K562 (cell line): ENCODE measurements at regions not wholly inside any gene's neighbourhood (a gene's known extent, or its start where the extent isn't known, plus 50 kb on each side); places are given as distances from the start of the nearest gene placed in this dataset.

Experiments
- ATAC-seq: fragments of 200-7000 bp; cut with Tn5 transposase; 3 replicates; pipeline ENCODE4 v1.9.1; 2020; ENCODE audit warnings: moderate library complexity
- BruUV-seq: library from RNA; stranded (reverse); fragments of 400-500 nt; replicated peaks from 2 replicates; lab custom pipeline; 2021; lab: Mats Ljungman, UMichigan
- CTCF ChIA-PET: fragments of 300-600 bp; formaldehyde crosslinking; extraction: SDS; loops from one replicate; lab custom pipeline; 2021; ENCODE audit warnings: low intra/inter-chr PET ratio; lab: Yijun Ruan, JAX
- POLR2A ChIA-PET: fragments of 300-600, 350-650 bp; sonication (Branson Sonifier 250); formaldehyde crosslinking; extraction: SDS; loops from one replicate; lab custom pipeline; 2021; ENCODE audit warnings: antibody characterized with exemption, inconsistent platforms; lab: Yijun Ruan, JAX
- DNase-seq, 4 experiments: peaks; one replicate each; pipeline versions ENCODE4 v3.0.0 to v3.0.0-alpha.2; 2011 to 2018; ENCODE audit warnings: low spot score in 3 of 4, mixed read lengths in 3 of 4; ENCODE audit errors: extremely low read depth in 1 of 4
- FAIRE-seq: peaks from 2 replicates; lab custom pipeline; 2011; peaks lifted over from hg19 to GRCh38; lab: Jason Lieb, UNC
- H2AFZ ChIP-seq: 2 replicates; pipeline ENCODE4 v1.6.0; 2011; ENCODE audit warnings: low read depth, low read length, control low read depth, inconsistent platforms
- H3K27ac ChIP-seq: fragments of 200-600 bp; 3 replicates; pipeline ENCODE4 v1.8.0; 2011; ENCODE audit warnings: low read depth, mild to moderate bottlenecking, control low read depth, inconsistent platforms, low read length, moderate library complexity, mixed read lengths; ENCODE audit errors: extremely low read depth
- H3K27me3 ChIP-seq, 2 experiments: fragments of 300-600 bp in 1 of 2; 2 replicates in 1 of 2; 3 replicates in 1 of 2; pipeline versions ENCODE4 v1.6.0 to v1.8.0; 2011; ENCODE audit warnings: inconsistent platforms in 2 of 2, low read length in 2 of 2, mild to moderate bottlenecking in 1 of 2, mixed read lengths in 1 of 2, moderate library complexity in 1 of 2; ENCODE audit not compliant: control insufficient read depth in 2 of 2, insufficient read depth in 2 of 2
- H3K36me3 ChIP-seq: fragments of 300-600 bp; 3 replicates; pipeline ENCODE4 v1.8.0; 2011; ENCODE audit warnings: mild to moderate bottlenecking, low read length, inconsistent platforms; ENCODE audit not compliant: control insufficient read depth, insufficient read depth
- H3K4me1 ChIP-seq, 2 experiments: fragments of 200-600 bp in 1 of 2; replicated peaks in 1 of 2; 2 replicates in 1 of 2; 3 replicates in 1 of 2; pipeline versions ENCODE4 v1.5.1 to v1.8.0; 2011; ENCODE audit warnings: inconsistent platforms in 2 of 2, low read length in 2 of 2, mild to moderate bottlenecking in 1 of 2, mixed read lengths in 1 of 2, moderate library complexity in 1 of 2; ENCODE audit not compliant: control insufficient read depth in 2 of 2, insufficient read depth in 2 of 2
- H3K4me2 ChIP-seq: 2 replicates; pipeline ENCODE4 v1.6.1; 2011; ENCODE audit warnings: low read length, control low read depth, inconsistent platforms, mixed read lengths; ENCODE audit not compliant: insufficient read depth
- H3K4me3 ChIP-seq: fragments of 200-600 bp; sonication (generic), shearing (Covaris generic); 2 replicates; pipeline ENCODE4 v1.5.1; 2016; ENCODE audit warnings: control low read depth, inconsistent platforms
- H3K79me2 ChIP-seq: fragments of 200-600 bp; 3 replicates; pipeline ENCODE4 v1.8.0; 2011; ENCODE audit warnings: low read length, inconsistent platforms; ENCODE audit not compliant: control insufficient read depth, insufficient read depth
- H3K9ac ChIP-seq, 2 experiments: 2 replicates each; pipeline versions ENCODE4 v1.6.0 to v1.6.1; 2011; ENCODE audit warnings: low read depth in 2 of 2, low read length in 2 of 2, control low read depth in 1 of 2, inconsistent platforms in 1 of 2, mild to moderate bottlenecking in 1 of 2, mixed read lengths in 1 of 2; ENCODE audit not compliant: insufficient read depth in 1 of 2
- H3K9me1 ChIP-seq: one replicate; pipeline ENCODE4 v1.6.0; 2011; ENCODE audit warnings: inconsistent platforms, mild to moderate bottlenecking, low read length, moderate library complexity; ENCODE audit not compliant: control insufficient read depth, insufficient read depth
- H3K9me3 ChIP-seq: replicated peaks from 2 replicates; pipeline ENCODE4 v1.5.1; 2011; ENCODE audit warnings: low read depth, low read length, inconsistent platforms; ENCODE audit not compliant: control insufficient read depth, insufficient read depth
- H4K20me1 ChIP-seq: replicated peaks from 2 replicates; pipeline ENCODE4 v1.6.1; 2011; ENCODE audit warnings: low read length, inconsistent platforms, mixed read lengths; ENCODE audit not compliant: control insufficient read depth, insufficient read depth
- ATF3 ChIP-seq, 2 experiments: fragments of 450-650 bp in 1 of 2; sonication (generic) in 1 of 2; formaldehyde crosslinking in 1 of 2; IDR thresholded peaks in 1 of 2; conservative IDR thresholded peaks in 1 of 2; 2 replicates each; pipeline versions ENCODE4 v1.6.1 to v1.8.1; 2016 to 2023; ENCODE audit warnings: mild to moderate bottlenecking in 2 of 2, moderate library complexity in 2 of 2, inconsistent platforms in 1 of 2, missing genetic modification reagents in 1 of 2
- CCNT2 ChIP-seq: IDR thresholded peaks from 2 replicates; pipeline ENCODE4 v1.6.1; 2011; ENCODE audit warnings: borderline replicate concordance, low read depth, mild to moderate bottlenecking, moderate library complexity, mixed read lengths, low read length; ENCODE audit not compliant: insufficient read length; ENCODE audit errors: extremely low read depth
- RFX1 ChIP-seq: fragments of 450-650 bp; IDR thresholded peaks from 2 replicates; pipeline ENCODE4 v1.6.1; 2016; ENCODE audit warnings: mild to moderate bottlenecking, moderate library complexity
- WGBS: fragments of 100-300 bp; shearing (Covaris generic); methylation state at CpG from one replicate; pipeline ENCODE4 v1.1.6; 2016; ENCODE audit warnings: low coverage, mixed read lengths; ENCODE audit not compliant: insufficient coverage; ENCODE audit errors: missing lambda C conversion rate; 5-methylcytosine and 5-hydroxymethylcytosine counted together
- in situ Hi-C: fragments of 300-500 bp; cut with MboI; formaldehyde crosslinking; loops from 4 replicates; pipeline ENCODE4 v1.15.0; 2018; ENCODE audit warnings: inconsistent platforms, mixed read lengths
- intact Hi-C: fragments of 100-400 bp; cut with micrococcal nuclease; formaldehyde crosslinking; loops from 2 replicates; pipeline ENCODE4 v1.14.2; 2022

GRCh38 chr7:96870934-96871333 is 134.4 kb upstream of the DLX6 start:
- BruUV-seq, result no TSS peak
- DNase-seq, result no peak
- Histone ChIP-seq H2AFZ (no peak overlapping the region), H3K27ac (no peak overlapping the region), H3K4me2 (no peak overlapping the region), H3K36me3 (no peaks in the 10 kb centered on the region), H3K9me1 (no peaks in the 10 kb centered on the region), H3K9me3 (no peaks in the 10 kb centered on the region), H3K27me3 (no peaks in the 10 kb centered on the region), H3K9ac (no peak overlapping the region), H4K20me1 (no peaks in the 10 kb centered on the region), H3K79me2 (no peaks in the 10 kb centered on the region), H3K4me1 (no peaks in the 10 kb centered on the region), H3K4me3 (no peak overlapping the region)
- TF ChIP-seq CCNT2 (no peak), ATF3 (IDR thresholded peaks at IDR 0.05) (peak; percentile 42; the same call in 1 of the 2 replicates), ATF3 (CRISPR knock-in tag; conservative IDR thresholded peaks at IDR 0.05) (no peak)
- intact Hi-C loops (no loop called here), in situ Hi-C loops (no loop called here)
- peak; percentile 49; the same call in 2 of the 3 replicates for ATAC-seq
- no peak for FAIRE-seq
- CTCF ChIA-PET, result no interaction called here
- POLR2A ChIA-PET, result no interaction called here

- Histone ChIP-seq H3K9ac (no peak overlapping the region), H3K27ac (no peak overlapping the region), H3K9me1 (no peaks in the 10 kb centered on the region), H3K79me2 (no peaks in the 10 kb centered on the region), H3K36me3 (no peaks in the 10 kb centered on the region), H2AFZ (no peak overlapping the region), H3K4me1 (no peaks in the 10 kb centered on the region), H3K27me3 (no peaks in the 10 kb centered on the region), H3K4me2 (no peak overlapping the region), H3K4me3 (no peak overlapping the region), H4K20me1 (no peaks in the 10 kb centered on the region), H3K9me3 (no peaks in the 10 kb centered on the region)
- FAIRE-seq (no peak), ATAC-seq (no peak), DNase-seq (no peak)
- POLR2A ChIA-PET, result no interaction called here
- intact Hi-C loops (no loop called here), in situ Hi-C loops (no loop called here)
- no peak for TF ChIP-seq RFX1
- no TSS peak for BruUV-seq
- 0% methylated on average over 2 of the region's 2 CpGs for WGBS
- CTCF ChIA-PET, result no interaction called here
Observed at GRCh38 chr7:96887426-96887825, 117.9 kb upstream of the DLX6 start.
